ENCODE measurements at regions not wholly inside any gene's neighbourhood (a gene's known extent, or its start where the extent isn't known, plus 50 kb on each side); places are given as distances from the start of the nearest gene placed in this dataset.

- TF ChIP-seq POLR2A (IDR thresholded peaks at IDR 0.05; ENCODE audit: low read depth, low read length) (no peak), TAF1 (IDR thresholded peaks at IDR 0.05; ENCODE audit: borderline replicate concordance, low read depth, low read length) (no peak), POLR2AphosphoS5 (IDR thresholded peaks at IDR 0.05; ENCODE audit: low read depth, low read length) (no peak)
These were observed 472.1 kb upstream of the DDX18 start for GRCh38 chr2:117342415-117342814.
